Skeletal muscle satellite cell (primary cell): ENCODE measurements at regions not wholly inside any gene's neighbourhood (a gene's known extent, or its start where the extent isn't known, plus 50 kb on each side); places are given as distances from the start of the nearest gene placed in this dataset.
"Not testable (repeated sequence)": the region's sequence is repeated elsewhere in the genome, so short reads cannot be mapped to it uniquely, and the experiment has no call there.

Experiments
- H3K27me3 ChIP-seq: 2 replicates; pipeline ENCODE4 v1.7.0; 2013; ENCODE audit warnings: low read length; ENCODE audit not compliant: control insufficient read depth, insufficient read depth
- H3K36me3 ChIP-seq: 2 replicates; pipeline ENCODE4 v1.7.0; 2013; ENCODE audit warnings: mild to moderate bottlenecking, control low read depth, low read length; ENCODE audit not compliant: insufficient read depth
- H3K4me1 ChIP-seq: 2 replicates; pipeline ENCODE4 v1.7.0; 2013; ENCODE audit warnings: low read length; ENCODE audit not compliant: control insufficient read depth, insufficient read depth
- H3K4me2 ChIP-seq: 2 replicates; pipeline ENCODE4 v1.7.0; 2013; ENCODE audit warnings: mild to moderate bottlenecking, low read length
- H3K4me3 ChIP-seq: 2 replicates; pipeline ENCODE4 v1.7.0; 2013; ENCODE audit warnings: low read length
- H3K9ac ChIP-seq: 2 replicates; pipeline ENCODE4 v1.7.0; 2013; ENCODE audit warnings: mild to moderate bottlenecking, low read depth, low read length, moderate library complexity
- H3K9me3 ChIP-seq: replicated peaks from 2 replicates; pipeline ENCODE4 v1.7.0; 2013; ENCODE audit warnings: mild to moderate bottlenecking, control low read depth, low read length

DNA sequence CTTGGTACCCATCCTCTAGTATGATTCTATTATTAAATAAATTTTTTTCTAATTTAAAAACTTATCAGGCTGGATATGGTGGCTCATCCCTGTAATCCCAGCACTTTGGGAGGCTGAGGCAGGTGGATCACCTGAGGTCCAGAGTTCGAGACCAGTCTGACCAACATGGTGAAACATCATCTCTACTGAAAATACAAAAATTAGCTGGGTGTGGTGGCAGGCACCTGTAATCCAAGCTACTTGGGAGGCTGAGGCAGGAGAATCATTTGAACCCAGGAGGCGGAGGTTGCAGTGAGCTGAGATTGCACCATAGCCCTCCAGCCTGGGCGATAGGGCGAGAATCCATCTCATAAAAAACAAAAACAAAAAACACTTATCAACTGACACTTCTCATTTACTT, 639.0 kb downstream of the IRS1 start:
- not testable (repeated sequence) for H3K36me3 ChIP-seq, H3K9me3 ChIP-seq, H3K4me3 ChIP-seq, H3K4me1 ChIP-seq, H3K9ac ChIP-seq, H3K4me2 ChIP-seq, H3K27me3 ChIP-seq

DNA sequence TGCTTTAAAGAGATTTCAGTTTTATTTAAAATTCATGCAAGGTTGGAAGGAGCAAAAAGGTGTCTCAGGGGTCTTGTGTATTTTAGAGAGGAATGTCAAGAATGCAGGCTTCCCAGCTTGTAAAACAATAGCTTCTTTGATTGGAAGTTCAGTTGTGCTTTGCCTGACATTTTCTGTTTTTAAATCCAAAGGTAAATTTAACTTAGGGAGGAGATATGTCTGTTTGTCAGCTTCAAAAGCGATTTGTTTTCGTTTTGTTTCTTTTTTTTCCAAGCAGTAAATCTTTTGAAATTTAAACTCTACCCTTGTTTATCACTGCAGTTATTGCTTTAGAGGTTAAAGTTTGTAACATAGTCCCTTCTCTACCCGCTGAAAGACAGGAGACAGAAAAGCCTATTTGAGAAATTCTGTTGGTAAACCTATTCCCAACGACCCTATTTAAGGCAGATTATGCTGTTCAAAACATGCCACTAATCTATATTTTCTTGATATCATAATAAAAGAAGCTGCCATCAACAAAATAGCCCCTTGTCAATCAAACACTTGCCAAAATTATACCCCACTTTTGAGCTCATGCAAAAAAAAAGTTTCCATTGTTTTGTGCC, 639.6 kb downstream of the IRS1 start:
- Histone ChIP-seq H3K4me3 (no peak overlapping the region), H3K4me2 (no peak overlapping the region), H3K9me3 (no peaks in the 10 kb centered on the region), H3K9ac (no peak overlapping the region), H3K27me3 (no peaks in the 10 kb centered on the region), H3K4me1 (no peaks in the 10 kb centered on the region), H3K36me3 (no peaks in the 10 kb centered on the region)

DNA sequence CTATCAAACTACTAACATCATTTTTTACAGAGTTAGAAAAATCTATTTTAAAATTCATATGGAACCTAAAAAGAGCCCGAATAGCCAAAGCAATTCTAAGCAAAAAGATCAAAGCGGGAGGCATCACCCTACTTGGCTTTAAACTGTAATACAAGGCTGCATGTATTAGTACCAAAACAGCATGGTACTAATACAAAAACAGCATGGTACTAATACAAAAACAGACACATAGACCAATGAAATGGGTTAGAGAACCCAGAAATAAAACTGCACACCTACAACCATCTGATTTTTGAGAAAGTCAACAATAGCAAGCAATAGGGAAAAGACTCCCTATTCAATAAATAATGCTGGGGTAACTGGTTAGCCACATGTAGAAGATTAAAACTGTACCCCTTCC, 640.7 kb downstream of the IRS1 start:
- no peak overlapping the region for H3K4me3 ChIP-seq
- no peak overlapping the region for H3K4me2 ChIP-seq
- no peak overlapping the region for H3K9ac ChIP-seq
- no peaks in the 10 kb centered on the region for H3K27me3 ChIP-seq
- H3K4me1 ChIP-seq = no peaks in the 10 kb centered on the region
- no peaks in the 10 kb centered on the region for H3K36me3 ChIP-seq
- no peaks in the 10 kb centered on the region for H3K9me3 ChIP-seq

DNA sequence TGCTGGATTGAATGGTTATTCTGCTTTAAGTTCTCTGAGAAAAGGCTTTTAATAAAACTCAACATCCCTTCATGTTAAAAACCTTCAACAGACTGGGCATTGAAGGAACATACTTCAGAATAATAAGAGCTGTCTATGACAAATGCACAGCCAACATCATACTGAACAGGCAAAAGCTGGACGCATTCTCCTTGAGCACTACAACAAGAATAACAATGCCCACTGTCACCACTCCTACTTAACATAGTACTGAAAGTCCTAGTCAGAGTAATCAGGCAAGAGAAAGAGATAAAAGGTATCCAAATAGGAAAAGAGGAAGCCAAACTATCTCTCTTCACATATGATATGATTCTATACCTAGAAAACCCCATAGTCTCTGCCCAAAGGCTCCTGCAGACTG, 641.4 kb downstream of the IRS1 start:
- Histone ChIP-seq H3K36me3 (no peaks in the 10 kb centered on the region), H3K9me3 (no peaks in the 10 kb centered on the region), H3K4me2 (no peak overlapping the region), H3K4me3 (no peak overlapping the region), H3K9ac (no peak overlapping the region), H3K4me1 (no peaks in the 10 kb centered on the region), H3K27me3 (no peaks in the 10 kb centered on the region)

DNA sequence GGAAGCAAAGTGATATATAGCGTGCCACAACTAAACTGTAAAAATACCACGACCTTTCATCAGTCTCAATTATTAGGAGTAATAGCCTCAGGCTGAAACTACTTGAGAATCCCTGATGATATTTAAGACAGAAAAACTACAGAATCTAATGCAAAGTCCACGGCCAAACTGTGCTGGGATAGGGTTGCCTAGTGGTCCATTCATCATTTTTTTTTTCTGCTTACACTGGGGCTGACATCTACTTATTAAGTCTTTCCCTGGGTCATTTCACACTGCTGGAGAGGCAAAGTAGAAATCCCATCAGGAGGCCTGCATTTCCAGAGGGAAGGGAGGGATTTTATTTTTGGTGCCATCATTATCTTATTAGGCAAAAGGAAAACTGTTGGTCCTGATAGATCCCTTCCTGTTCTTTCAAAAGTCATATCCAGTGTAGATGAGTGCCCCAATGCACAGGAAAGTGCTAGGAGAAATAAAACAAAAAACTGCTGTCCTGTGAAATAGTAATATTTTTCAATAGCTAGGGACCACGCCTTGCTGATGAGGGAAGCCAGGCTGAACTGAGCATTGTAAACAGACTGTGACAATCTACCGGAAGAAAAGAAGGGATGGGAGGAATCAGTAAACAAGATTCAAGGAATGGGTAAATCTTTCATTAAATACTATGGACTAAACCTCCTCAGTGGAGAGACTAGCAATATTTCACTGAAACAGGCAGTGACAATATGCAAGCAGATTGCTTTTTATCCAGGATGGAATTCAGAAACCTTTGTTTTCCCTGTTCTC, 644.3 kb downstream of the IRS1 start:
- Histone ChIP-seq H3K4me1 (no peaks in the 10 kb centered on the region), H3K4me2 (no peak overlapping the region), H3K9me3 (no peaks in the 10 kb centered on the region), H3K4me3 (no peak overlapping the region), H3K36me3 (no peaks in the 10 kb centered on the region), H3K27me3 (no peaks in the 10 kb centered on the region), H3K9ac (no peak overlapping the region)

DNA sequence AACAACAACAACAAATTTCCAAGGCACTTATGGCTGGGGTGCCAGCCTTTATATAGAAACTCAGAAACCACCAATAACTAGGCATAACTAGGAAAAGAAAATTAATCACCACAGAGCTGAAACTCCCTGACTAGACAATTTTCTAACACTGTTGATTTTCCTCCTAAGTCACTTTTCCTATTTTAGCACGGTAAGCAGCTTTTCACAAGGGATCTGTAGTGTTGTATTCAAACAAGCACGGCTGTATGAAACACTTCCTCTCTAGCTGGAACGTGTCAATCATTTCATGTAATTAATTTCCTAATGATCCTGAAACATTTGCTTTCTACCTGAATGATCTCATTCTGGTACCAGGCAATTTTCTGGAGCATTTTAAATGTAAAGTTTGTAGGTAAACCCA, 645.0 kb downstream of the IRS1 start:
- no peak overlapping the region for H3K9ac ChIP-seq
- no peaks in the 10 kb centered on the region for H3K27me3 ChIP-seq
- no peak overlapping the region for H3K4me3 ChIP-seq
- H3K4me2 ChIP-seq = no peak overlapping the region
- H3K36me3 ChIP-seq = no peaks in the 10 kb centered on the region
- no peaks in the 10 kb centered on the region for H3K9me3 ChIP-seq
- H3K4me1 ChIP-seq = no peaks in the 10 kb centered on the region

DNA sequence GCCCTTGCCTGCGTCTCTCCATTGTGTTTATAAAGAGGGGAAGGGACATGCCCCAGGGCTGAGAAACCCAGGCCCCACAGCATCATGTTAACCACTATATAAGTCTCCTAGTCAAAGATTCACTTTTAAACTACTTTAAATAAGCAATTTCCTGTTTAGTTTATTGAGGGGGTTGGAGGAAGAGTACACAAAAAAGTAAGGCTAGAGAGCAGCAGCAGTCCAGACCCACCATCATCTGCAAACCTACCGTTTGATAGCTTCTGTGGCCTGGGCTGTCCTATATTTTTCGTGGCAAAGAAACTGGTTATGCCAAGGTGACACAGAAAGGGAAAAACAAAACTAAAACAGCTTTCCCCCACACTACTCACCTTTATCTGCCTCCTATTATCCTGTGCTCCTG, 646.1 kb downstream of the IRS1 start:
- Histone ChIP-seq H3K9me3 (no peaks in the 10 kb centered on the region), H3K4me1 (no peaks in the 10 kb centered on the region), H3K36me3 (no peaks in the 10 kb centered on the region), H3K4me2 (no peak overlapping the region), H3K27me3 (no peaks in the 10 kb centered on the region), H3K9ac (no peak overlapping the region), H3K4me3 (no peak overlapping the region)

DNA sequence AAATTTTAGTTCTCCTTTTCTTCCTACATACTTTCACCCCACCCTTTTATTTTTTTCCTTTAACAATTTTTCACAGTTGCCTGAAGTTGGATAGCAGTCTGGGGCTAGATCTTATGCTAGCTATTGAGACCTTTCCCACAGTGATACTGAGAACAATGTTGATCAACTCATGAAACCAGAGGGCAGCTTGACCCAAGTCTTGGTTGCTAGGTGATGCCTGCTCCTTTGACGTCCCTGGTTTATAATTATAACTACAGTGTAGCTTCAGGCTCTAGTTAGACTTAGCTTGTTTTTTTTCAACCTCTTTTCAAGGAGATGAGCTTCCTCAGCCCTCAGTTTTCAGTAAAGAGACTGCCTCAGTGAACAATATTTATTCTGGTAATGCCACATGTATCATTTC, 648.5 kb downstream of the IRS1 start:
- H3K36me3 ChIP-seq = no peaks in the 10 kb centered on the region
- no peak overlapping the region for H3K4me2 ChIP-seq
- no peak overlapping the region for H3K9ac ChIP-seq
- H3K27me3 ChIP-seq = no peaks in the 10 kb centered on the region
- H3K4me3 ChIP-seq = no peak overlapping the region
- H3K9me3 ChIP-seq = no peaks in the 10 kb centered on the region
- H3K4me1 ChIP-seq = no peaks in the 10 kb centered on the region

DNA sequence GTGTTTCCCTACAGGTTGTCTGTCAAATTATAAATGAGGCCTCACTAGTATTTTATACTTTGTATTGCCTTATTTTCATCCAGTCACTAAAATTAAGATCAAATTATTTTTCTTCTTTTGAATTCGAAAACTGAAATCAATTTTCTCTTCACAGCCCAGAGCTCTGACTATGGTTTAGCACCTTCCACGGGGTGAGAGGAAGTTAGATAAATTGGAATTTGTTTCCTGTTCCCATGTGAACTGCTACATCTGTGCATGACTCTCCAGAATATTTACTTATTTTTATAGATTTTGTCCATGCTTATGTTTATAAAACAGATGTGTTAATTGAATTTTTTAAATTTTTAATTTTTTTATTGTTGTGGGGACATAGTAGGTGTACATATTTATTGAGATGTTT, 656.5 kb downstream of the IRS1 start:
- no peak overlapping the region for H3K9ac ChIP-seq
- no peak overlapping the region for H3K4me3 ChIP-seq
- no peaks in the 10 kb centered on the region for H3K9me3 ChIP-seq
- no peaks in the 10 kb centered on the region for H3K36me3 ChIP-seq
- H3K4me1 ChIP-seq = no peaks in the 10 kb centered on the region
- H3K4me2 ChIP-seq = no peak overlapping the region
- H3K27me3 ChIP-seq = no peaks in the 10 kb centered on the region

DNA sequence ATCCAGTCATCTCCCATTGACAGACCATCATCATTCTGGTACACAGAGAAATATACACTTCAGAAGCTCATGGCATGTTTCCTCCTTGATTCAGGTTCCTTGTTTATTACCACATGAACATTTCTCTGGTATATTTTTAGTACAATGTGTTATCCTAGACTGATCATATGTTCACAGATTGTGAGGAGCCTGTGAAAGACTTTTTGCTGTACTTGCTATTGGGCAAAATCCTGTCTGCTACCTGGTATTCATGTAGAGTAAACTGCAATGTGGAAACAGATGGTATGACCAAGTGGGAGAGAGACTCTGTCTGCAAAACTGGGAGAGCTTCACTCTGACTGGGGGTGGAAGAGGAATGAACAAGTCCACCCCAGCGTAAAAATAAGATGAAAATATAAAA, 657.2 kb downstream of the IRS1 start:
- no peak overlapping the region for H3K9ac ChIP-seq
- no peak overlapping the region for H3K4me3 ChIP-seq
- H3K9me3 ChIP-seq = no peaks in the 10 kb centered on the region

DNA sequence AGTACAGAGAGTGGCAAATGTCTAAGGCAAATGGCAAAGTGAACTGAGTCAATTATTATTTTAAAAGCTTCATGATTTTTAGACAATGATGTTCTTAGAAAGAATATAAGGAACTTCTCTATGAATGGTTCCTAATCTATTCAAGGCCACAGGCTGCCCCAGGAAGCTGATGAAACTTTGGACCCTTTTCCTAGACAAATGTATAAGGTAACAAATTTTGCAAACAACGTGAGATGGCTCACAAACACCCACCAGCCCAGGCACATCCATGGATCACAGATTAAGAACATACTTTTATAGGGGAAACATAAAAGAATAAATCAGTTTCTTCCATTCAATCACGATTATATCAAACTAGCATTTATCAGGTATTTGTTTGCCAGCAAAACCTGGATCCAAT, 659.0 kb downstream of the IRS1 start:
- H3K4me2 ChIP-seq = no peak overlapping the region

More for the DNA sequence above, 657.2 kb downstream of the IRS1 start:
- Histone ChIP-seq H3K27me3 (no peaks in the 10 kb centered on the region), H3K4me2 (no peak overlapping the region), H3K4me1 (peaks cover under 1% of the 10 kb centered on the region), H3K36me3 (no peaks in the 10 kb centered on the region)

DNA sequence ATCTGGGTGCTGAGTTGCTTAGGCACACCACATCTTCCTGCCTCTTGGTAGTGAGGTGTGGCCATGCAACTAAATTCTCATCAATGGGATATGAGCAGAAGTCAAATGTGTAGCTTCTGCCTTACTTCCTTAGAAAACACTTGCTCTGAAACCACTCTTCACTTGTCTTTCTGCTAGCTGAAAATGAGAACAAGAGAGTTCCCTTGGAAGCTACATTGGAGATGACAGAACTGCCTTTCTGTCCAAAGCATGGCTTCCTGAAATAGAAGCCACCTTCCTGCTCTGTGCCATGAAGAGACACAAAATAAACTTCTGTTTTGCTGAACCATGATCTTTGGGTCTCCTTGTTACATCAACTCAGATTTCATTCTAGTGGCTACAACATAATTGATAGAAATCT, 659.9 kb downstream of the IRS1 start:
- Histone ChIP-seq H3K36me3 (no peaks in the 10 kb centered on the region), H3K9ac (no peak overlapping the region), H3K4me1 (peaks cover 4% of the 10 kb centered on the region), H3K4me2 (no peak overlapping the region), H3K4me3 (no peak overlapping the region), H3K9me3 (no peaks in the 10 kb centered on the region), H3K27me3 (no peaks in the 10 kb centered on the region)

More for the DNA sequence above, 659.0 kb downstream of the IRS1 start:
- Histone ChIP-seq H3K4me1 (peaks cover 4% of the 10 kb centered on the region), H3K27me3 (no peaks in the 10 kb centered on the region), H3K36me3 (no peaks in the 10 kb centered on the region), H3K9me3 (no peaks in the 10 kb centered on the region), H3K4me3 (no peak overlapping the region), H3K9ac (no peak overlapping the region)
